GM18505 (cell line): ENCODE measurements at regions not wholly inside any gene's neighbourhood (a gene's known extent, or its start where the extent isn't known, plus 50 kb on each side); places are given as distances from the start of the nearest gene placed in this dataset.
A peak's percentile ranks its signal among the peaks of the same experiment; 100 is the strongest.
"Not testable (repeated sequence)": the region's sequence is repeated elsewhere in the genome, so short reads cannot be mapped to it uniquely, and the experiment has no call there.

Experiments
- ATAC-seq: cut with Tn5 transposase; IDR thresholded peaks from one replicate; pipeline ENCODE4 v1.9.1; 2021; ENCODE audit not compliant: unreplicated experiment
- POLR2A ChIP-seq: IDR thresholded peaks from 4 replicates; pipeline ENCODE4 v1.6.1; 2011; ENCODE audit warnings: borderline replicate concordance; ENCODE audit not compliant: insufficient read depth, insufficient read length; ENCODE audit errors: extremely low read depth

- no peak for ATAC-seq
- TF ChIP-seq POLR2A = no peak
These were observed 127.9 kb upstream of the AMOT start for GRCh38 chrX:112968351-112969133.

GRCh38 chrX:112967903-112968302 is 127.3 kb upstream of the AMOT start:
- ATAC-seq = no peak
- no peak for TF ChIP-seq POLR2A

DNA sequence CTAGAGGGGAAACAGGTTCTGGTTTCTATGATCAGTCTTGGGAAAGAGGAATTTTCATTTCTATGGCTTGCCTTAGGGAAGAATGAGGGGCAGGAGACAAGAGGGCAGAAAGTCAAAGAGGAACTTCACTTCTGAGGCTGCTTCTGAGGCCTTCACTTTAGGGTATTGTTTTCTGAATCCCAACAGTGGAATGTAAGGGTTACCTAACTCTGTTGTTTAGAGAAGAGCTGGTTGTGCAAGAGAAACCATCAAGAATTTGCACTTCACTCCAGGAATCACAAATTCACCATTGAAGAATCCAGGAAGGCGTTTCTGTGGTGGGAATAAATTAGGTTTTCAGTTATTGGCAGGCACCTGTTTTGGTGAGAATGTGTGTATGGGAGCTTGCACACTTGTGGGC is 126.7 kb upstream of the AMOT start:
- no peak for TF ChIP-seq POLR2A
- no peak for ATAC-seq

DNA sequence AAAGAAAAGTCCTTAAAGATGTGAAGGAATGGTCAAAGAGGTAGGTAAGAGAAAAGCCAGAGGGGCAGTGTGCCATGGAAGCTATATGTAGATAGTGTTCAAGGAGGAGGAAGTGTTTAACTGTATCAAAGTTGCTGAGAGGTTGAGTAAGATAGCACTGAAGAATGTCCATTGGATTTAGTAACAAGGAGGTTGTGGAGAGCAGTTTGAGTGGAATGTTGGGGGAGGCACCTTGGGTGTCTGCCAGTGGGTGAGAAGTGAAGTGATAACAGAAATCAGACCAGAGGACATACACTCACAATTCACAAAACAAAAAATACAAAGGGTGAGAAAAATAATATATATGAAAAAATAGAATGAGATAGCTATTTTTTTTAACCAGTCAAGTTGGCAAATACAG is 121.3 kb upstream of the AMOT start:
- no peak for TF ChIP-seq POLR2A
- no peak for ATAC-seq

- no peak for TF ChIP-seq POLR2A
- ATAC-seq = no peak
These were observed 107.5 kb upstream of the AMOT start for GRCh38 chrX:112947981-112948615.

DNA sequence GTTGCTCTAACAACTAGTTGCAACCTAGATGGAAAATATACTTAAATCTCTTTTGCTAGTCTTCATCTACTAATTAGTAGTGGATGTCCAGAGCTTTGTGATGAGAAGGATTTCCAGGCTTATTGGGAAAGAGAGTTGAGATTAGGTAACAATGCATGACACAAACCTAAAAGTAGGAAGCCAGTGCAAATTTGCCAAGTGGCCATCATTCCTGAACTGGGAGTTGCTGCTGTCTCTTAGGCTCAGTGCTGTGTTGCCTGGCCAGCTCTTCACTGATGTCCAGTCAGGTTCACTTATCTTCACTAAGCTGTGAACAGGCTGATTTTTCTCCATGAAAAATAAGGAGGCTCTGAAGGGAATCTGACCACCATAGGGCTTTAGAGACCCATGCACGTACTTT is 105.6 kb upstream of the AMOT start:
- TF ChIP-seq POLR2A = no peak
- no peak for ATAC-seq

- no peak for TF ChIP-seq POLR2A
- no peak for ATAC-seq
These were observed 105.2 kb upstream of the AMOT start for GRCh38 chrX:112945826-112946225.

DNA sequence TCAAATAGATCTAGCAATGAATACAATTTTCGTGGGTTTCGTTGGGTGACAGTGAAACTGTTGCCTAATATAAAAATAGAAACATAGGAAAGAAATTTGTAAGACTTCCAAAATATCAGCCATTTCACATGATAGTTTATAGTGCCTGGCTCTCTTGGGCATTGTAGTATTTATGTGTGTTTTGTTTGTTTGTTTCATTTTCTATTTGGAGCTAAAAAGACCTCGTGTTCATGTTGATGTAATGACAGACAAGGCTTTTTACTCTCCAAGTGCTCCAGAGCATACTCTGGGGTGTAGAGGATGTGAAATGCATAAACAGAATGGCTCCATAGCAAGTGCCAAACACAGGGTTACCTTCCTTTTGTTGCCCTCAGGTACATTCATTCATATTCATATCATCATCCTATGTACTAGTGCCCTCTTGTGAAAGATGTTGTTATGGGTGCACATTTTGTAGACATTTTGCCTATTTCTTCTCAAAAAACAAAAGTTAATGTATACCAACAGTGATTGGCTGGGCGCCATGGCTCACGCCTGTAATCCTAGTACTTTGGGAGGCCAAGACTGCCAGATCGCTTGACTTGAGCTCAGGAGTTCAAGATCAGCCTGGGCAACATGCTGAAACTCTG is 100.7 kb upstream of the AMOT start:
- TF ChIP-seq POLR2A = no peak
- ATAC-seq = peak; percentile 71

DNA sequence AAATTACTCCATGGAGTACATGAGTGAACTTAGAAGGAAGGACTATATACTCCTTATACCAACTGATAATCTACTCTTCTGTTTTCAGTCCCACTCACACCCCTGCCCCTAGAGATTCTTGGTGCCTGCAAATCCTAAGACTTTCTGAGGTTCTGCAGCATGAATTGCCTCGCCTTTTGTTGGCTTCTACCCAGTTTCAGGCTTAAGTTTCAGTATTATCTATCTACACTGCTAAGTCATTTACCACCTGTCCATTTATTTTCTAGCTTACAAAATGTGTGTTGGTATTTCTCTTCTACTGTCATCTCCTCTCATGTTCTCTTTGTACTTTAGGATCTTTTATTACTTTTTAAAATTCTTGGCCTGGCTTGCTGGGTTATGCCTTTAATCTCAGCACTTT is 94.4 kb upstream of the AMOT start:
- TF ChIP-seq POLR2A = no peak
- no peak for ATAC-seq

DNA sequence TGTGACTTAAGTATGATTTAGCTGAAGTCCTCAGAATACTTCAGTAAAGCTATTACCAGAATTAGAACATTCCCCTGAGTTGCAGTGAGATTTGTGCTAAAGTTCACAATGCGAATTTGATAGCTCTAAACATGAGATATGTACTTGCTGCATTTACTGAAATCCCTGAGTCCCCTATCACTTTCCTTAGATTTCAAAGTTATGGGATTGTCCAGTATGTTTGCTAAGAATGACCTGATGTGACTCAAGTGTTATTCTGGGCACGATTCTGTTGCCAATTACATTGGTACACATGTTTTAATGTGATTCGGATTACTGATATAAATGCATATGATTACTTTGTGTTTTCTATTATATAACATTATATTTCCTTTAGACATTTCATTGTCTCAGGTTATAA is 91.3 kb upstream of the AMOT start:
- ATAC-seq = no peak
- no peak for TF ChIP-seq POLR2A

DNA sequence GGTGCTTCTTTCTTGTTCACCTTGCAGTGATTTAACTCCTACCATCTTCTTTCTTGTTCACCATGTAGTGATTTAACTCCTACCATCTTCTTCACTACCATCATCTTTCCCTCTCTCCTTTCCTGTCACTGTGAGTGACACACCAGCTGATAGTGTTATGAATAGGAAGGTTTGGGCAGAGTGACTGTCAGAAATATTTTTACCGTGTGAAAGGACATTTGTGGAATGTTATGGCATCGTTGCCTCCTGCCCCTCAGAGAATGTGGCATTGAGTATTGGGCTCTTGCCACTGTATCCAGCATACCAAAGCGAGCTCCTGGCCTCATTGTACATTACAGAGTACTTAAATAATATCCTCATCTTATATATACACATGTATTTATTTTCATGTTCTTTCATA is 90.8 kb upstream of the AMOT start:
- TF ChIP-seq POLR2A = no peak
- no peak for ATAC-seq

DNA sequence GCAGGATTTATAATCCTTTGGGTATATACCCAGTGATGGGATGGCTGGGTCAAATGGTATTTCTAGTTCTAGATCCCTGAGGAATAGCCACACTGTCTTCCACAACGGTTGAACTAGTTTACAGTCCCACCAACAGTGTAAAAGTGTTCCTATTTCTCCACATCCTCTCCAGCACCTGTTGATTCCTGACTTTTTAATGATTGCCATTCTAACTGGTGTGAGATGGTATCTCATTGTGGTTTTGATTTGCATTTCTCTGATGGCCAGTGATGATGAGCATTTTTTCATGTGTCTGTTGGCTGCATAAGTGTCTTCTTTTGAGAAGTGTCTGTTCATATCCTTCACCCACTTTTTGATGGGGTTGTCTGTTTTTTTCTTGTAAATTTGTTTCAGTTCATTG is 82.8 kb upstream of the AMOT start:
- not testable (repeated sequence) for ATAC-seq

DNA sequence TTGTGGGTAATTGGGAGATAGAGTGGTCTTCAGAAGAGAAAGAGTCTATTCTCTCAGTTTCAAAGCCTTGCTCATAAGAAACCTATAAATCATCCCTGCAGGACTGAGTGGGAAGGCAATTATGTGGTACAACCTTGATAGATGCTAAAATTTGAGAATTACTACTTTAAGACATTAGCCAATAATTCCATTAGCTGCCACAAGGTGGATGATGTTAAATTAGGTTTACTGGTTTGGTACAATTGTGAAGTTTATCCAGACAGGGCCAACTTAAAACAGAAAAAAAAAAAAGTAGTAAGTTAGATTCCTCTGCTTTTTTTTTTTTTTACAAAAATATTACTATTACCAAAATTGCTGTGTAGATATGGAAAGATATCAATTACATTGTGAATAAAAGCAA is 73.2 kb upstream of the AMOT start:
- TF ChIP-seq POLR2A = no peak
- no peak for ATAC-seq

DNA sequence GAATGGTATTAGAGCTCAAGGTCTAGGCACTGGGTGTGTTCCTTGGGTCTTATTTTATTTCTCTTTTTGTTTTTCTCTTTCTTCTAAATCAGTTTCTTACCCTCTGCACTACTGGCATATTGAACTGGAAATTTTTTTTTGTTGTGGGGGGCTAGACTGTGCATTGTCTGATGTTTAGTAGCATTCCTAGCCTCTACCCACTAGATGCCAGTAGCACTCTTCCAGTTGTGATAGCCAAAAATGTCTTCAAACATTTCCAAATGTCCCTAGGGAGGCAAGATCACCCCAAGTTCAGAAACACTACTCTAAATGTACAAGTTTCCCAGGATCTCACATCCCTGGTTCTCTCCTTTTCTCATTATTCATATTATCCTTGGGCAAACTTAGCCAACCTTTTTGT is 69.8 kb upstream of the AMOT start:
- ATAC-seq = no peak
- TF ChIP-seq POLR2A = no peak
